Hematopoietic multipotent progenitor cell treated with erythropoietin and hydrocortisone succinate and interleukin-3 and kit ligand, for 6 days (in vitro differentiated cells): ENCODE measurements at regions not wholly inside any gene's neighbourhood (a gene's known extent, or its start where the extent isn't known, plus 50 kb on each side); places are given as distances from the start of the nearest gene placed in this dataset.
"Not testable (repeated sequence)": the region's sequence is repeated elsewhere in the genome, so short reads cannot be mapped to it uniquely, and the experiment has no call there.

ENCODE experiments used
- DNase-seq: peaks from one replicate; pipeline ENCODE4 v3.0.0-alpha.2; 2015

GRCh38 chr14:44873536-44873935, 88.2 kb downstream of the KLHL28 start:
- DNase-seq, result no peak

GRCh38 chr14:44866770-44867169, 95.0 kb downstream of the KLHL28 start:
- no peak for DNase-seq

GRCh38 chr14:44866322-44866721, 95.4 kb downstream of the KLHL28 start:
- DNase-seq, result no peak

DNA sequence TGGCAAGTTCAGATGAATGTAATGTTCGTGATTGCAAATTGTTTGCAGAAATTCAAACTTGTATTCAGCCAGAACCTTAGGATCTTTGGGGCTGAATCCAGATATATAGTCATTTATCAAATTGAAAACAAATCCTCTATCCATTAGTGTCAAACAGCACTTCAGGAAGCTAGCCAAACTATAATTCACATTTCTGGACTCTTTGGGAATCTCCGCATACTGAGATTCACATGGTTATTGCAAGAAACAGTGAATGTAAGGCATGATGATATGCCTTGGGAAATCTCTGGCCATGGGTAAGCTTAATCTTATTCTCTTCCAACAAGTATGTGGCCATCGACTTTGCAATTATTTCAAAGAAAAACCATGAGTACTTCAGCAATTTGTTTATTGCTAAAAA, 98.5 kb downstream of the KLHL28 start:
- no peak for DNase-seq

DNA sequence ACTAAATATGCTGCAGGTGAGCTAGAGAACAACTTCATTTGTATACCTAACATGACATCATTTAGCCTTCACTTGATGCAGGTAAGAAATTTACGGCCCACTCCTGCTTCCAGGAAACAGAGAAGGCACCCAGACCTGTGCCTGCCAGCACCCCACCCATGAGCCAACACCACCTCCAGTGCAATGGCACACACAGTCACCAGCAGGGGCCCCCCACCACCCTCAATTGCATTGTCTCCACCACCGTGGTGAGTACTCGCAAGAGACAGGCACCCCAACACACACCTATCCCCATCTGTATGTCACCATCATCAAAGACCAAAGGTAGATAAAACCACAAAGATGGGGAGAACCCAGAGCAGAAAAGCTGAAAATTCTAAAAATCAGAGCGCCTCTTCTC, 107.6 kb downstream of the KLHL28 start:
- no peak for DNase-seq

GRCh38 chr14:44847526-44848309, 114.0 kb downstream of the KLHL28 start:
- DNase-seq, result no peak

GRCh38 chr14:44846232-44846824, 115.4 kb downstream of the KLHL28 start:
- DNase-seq, result peak; percentile 75

- DNase-seq, result not testable (repeated sequence)
Measured at GRCh38 chr14:44835928-44836327, 125.8 kb downstream of the KLHL28 start.

- no peak for DNase-seq
Measured at GRCh38 chr14:44833376-44834060, 128.2 kb downstream of the KLHL28 start.

DNA sequence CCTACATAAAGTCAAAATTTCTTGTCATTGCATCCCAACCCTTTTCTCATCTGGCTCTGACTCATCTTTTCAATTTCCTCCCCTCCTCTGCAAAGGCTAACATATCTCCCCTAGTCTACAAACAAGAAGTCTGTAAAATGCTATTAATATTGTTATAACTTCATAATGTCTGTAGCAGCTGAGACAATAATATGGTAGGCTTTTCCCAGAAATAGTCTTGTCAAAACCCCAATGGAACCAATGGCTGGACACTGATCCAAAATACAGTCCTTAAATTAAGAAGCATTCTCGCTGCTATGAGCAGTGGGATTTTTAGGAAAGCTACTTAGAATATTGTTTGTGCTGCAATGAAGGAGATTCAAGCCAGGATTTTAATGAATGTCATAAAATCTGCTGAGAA, 131.4 kb downstream of the KLHL28 start:
- no peak for DNase-seq

DNA sequence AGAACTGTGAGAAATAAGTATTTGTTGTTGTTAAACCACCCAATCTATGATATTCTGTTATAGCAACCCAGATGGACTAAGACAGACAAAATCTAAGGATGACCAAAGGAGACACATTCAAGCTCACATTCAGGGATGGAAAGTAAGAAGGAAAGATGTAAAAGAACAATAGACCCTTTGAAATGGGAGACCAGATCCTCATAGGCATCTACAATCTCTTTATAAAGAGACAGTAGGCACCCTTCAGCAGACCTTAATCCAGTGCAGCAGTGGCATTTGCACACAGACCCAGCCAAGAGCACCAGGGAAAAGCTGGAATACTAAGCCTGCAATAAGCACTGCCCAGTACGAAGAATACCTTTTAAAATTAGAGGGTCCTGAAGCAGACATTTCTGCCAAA, 132.7 kb downstream of the KLHL28 start:
- no peak for DNase-seq

- DNase-seq, result no peak
Measured at GRCh38 chr14:44828023-44828422, 133.7 kb downstream of the KLHL28 start.

DNA sequence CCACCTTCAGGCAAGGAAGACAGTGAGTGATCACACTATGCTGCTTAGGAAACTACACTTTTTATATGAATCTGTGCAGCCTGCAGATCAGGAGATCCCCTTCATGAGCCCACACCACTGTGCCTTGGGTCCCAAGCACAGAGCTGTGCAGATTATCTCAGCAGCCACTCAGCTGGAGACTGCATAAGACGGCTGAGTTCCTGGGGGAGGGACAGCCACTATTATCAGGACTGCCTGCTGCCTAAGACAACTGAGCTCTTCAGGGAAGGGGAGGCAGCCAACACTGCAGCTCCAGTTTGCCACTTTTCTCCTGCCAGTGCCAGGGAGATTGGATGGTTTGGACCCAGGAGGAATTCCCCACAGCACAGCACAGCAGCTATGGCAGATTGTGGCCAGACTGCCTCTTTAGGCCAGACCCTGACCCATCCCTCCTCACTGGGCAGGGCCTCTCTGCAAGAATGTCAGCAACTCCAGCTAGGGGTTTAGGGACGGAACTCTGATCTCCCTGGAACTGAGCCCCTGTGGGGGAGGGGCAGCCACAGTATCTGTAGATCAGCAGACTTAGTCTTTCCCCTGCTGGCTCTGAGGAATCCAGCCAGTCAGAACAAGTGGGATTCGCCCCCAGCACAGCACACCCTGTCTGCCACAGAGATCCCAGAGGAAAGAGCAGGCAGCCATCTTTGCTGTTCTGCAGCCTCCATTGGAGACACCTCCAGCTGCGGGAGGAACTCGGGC, 141.3 kb downstream of the KLHL28 start:
- DNase-seq, result no peak

DNA sequence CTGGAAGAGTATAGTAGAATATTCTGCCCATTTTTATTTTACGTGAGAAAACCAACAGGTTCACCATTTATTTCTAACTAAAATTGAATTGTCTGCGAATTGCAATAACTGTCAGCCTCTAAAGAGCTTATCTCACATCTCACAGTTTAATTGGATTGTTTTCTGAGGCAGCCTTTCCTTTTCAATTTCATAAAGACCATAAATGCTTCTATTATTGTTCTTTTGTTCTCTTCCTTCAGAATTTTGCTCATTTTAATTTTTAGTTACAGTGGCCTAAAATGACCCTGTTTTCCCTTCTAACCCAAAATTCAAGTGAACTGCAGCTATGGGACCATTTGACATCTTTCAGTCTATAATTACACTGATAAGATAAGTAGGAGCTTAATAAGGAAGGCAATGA, 147.6 kb downstream of the KLHL28 start:
- DNase-seq, result no peak

GRCh38 chr14:44812672-44813071, 149.1 kb downstream of the KLHL28 start:
- no peak for DNase-seq

GRCh38 chr14:44804391-44804790, 157.4 kb downstream of the KLHL28 start:
- no peak for DNase-seq

- peak; percentile 59 for DNase-seq
Measured at GRCh38 chr14:44803239-44803905, 158.4 kb downstream of the KLHL28 start.

DNA sequence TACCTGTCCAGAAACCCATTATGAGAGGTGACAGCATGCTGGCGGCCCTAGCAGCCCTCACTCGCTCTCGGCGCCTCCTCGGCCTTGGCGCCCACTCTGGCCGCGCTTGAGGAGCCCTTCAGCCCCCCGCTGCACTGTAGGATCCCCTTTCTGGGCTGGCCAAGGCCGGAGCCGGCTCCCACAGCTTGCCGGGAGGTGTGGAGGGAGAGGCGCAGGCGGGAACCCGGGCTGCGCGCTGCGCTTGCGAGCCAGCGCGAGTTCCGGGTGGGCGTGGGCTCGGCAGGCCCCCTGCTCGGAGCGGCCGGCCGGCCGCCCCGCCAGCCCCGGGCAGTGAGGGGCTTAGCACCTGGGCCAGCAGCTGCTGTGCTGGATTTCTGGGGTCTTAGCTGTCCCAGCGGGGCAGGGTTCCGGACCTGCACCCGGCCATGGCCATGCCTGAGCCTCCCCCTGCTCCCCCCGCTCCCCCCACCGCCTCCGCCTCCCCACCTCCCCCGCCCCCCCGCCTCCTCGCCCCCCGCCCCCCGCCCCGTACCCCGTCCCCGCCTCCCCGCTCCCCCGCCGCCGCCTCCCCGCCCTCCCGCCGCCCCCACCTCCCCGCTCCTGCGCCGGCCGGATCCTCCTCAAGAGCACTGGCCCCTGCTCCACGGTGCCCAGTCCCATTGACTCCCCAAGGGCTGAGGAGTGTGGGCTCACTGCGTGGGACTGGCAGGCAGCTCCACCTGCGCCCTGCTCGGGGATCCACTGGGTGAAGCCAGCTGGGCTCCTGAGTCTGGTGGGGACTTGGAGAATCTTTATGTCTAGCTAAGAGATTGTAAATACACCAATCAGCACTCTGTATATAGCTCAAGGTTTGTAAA, 163.1 kb downstream of the KLHL28 start:
- DNase-seq, result no peak

GRCh38 chr14:44795725-44796124, 166.0 kb downstream of the KLHL28 start:
- DNase-seq, result no peak

DNA sequence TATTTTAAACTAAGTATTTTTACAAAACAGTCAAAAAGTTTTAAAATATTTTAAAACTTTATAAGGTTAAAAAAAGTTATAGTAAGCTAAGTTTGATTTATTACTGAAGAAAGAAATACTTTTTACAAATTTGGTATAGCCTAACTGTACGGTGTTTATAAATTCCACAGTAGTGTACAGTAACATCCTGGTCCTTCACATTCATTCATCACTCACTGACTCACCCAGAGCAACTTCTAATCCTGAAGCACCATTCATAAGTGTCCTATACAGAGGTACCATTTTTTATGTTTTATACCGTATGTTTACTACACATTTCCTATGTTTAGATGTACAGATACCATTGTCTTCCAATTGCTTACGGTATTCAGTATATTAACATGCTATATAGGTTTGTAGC, 170.0 kb downstream of the KLHL28 start:
- DNase-seq, result no peak

DNA sequence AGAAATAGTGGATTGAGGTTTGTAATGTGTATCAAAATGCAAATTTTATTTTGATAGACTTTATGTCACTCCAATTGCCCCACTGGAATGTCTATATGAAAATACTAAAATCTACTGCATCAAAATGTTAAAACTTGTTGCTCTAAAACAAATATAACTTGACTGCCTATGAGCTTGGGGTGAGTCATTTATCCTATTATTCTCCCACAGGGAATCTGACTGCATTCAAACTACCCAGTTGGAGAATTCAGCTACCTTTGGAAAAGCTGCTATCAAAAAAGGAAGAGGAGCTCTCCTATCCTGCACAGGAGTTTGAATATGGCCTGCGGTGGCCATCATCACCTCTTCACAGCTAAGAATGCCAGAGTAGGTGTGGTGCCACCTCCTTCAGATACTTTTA, 173.1 kb downstream of the KLHL28 start:
- no peak for DNase-seq

DNA sequence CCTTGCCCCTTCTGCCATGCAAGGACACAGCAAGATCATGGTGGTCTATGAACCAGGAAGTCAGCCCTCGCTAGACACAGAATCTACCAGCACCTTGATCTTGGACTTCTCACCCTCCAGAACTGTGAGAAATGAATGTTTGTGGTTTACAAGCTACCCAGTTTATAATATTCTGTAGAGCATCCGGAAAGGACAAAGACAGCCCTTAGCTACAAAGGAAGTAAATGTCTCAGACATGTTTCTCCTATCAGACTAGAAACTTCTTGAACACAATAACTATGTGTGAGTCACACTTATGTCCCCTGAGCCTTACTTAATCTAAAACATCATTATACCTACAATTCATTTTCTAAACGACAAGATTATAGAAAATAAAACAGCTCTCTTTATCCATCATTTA, 176.7 kb downstream of the KLHL28 start:
- no peak for DNase-seq
